HG02884 (cell line): ENCODE measurements at regions not wholly inside any gene's neighbourhood (a gene's known extent, or its start where the extent isn't known, plus 50 kb on each side); places are given as distances from the start of the nearest gene placed in this dataset.
"Not testable (repeated sequence)": the region's sequence is repeated elsewhere in the genome, so short reads cannot be mapped to it uniquely, and the experiment has no call there.

Source experiments
- ATAC-seq: cut with Tn5 transposase; IDR thresholded peaks from one replicate; pipeline ENCODE4 v1.9.1; 2021; ENCODE audit warnings: mild to moderate bottlenecking, moderate library complexity; ENCODE audit not compliant: unreplicated experiment

- no peak for ATAC-seq
Measured at GRCh38 chr12:75631831-75632230, 120.4 kb upstream of the KRR1 start.

GRCh38 chr12:75630091-75630490, 118.7 kb upstream of the KRR1 start:
- no peak for ATAC-seq

- ATAC-seq: no peak
Measured at GRCh38 chr12:75628916-75629315, 117.5 kb upstream of the KRR1 start.

DNA sequence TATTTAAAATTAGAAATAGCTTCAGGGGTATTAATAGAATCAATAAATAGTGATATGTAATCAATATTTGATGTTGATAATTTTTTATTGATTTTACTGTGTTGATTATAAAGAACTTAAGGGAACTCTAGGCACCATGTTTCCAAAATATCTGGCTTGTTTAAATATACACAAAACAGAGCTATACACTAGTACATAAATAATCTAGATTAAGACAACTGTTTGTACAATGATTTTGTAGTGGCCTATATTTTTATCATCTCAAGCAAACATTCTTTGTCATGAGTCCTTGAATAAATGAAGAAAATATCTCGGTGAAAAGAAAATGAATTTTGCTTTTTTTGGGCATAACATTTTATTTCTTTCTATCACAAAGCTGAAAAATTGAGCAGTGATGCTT, 117.1 kb upstream of the KRR1 start:
- no peak for ATAC-seq

GRCh38 chr12:75623631-75624154, 112.3 kb upstream of the KRR1 start:
- no peak for ATAC-seq

DNA sequence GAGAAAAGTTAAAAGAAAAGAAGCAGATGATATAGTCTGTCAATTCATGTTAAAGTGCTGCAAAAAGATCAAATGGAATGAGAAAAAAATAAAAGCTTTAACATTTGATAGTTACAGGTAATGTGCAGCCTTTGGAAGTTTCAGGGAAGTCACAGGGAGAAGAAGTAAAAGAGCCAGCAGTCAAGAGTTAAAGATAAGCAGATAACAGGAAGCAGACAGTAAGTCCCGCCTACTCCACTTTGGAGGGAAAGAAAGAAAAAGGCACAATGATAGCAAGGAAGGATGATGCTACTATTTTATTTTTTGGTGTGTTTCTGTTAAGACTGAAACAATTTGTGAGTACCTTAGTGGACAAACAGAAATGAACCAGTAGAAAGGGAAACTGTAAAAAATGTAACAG, 111.1 kb upstream of the KRR1 start:
- ATAC-seq: no peak

- not testable (repeated sequence) for ATAC-seq
Measured at GRCh38 chr12:75614396-75614795, 103.0 kb upstream of the KRR1 start.

DNA sequence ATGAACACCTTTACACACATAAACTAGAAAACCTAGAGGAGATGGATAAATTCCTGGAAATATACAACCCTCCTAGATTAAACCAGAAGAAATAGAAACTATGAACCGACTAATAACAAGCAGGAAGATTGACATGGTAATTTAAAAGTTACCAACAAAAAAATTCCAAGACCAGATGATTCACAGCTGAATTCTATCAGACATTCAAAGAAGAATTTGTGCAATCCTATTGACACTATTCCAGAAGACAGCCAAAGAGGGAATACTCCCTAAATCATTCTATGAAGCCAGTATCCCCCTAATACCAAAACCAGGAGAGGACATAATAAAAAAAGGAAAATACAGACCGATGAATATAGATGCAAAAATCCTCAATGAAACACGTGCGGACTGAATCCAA, 102.6 kb upstream of the KRR1 start:
- ATAC-seq: no peak

DNA sequence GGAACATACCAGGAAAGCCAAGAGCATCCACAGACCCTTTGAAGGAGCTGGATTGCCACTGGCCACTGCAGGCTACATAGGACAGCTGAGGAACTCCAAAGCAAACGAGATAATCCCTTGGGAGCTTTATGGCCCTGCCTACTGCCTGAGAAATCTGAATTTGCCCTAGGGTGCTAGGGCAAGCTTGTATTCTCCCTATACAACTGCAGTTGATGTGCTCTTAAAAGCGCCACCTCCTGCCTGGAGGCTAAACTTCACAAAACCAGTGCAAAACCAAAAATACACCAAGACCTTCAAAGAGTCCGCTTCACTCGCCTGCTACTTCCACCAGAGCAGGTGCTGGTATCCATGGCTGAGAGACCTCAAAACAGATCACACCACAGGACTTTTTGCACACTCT, 99.6 kb upstream of the KRR1 start:
- ATAC-seq: no peak

- ATAC-seq: no peak
Measured at GRCh38 chr12:75606956-75607355, 95.5 kb upstream of the KRR1 start.

GRCh38 chr12:75606151-75606550, 94.7 kb upstream of the KRR1 start:
- ATAC-seq: no peak

- ATAC-seq: no peak
Measured at GRCh38 chr12:75603475-75603874, 92.1 kb upstream of the KRR1 start.

DNA sequence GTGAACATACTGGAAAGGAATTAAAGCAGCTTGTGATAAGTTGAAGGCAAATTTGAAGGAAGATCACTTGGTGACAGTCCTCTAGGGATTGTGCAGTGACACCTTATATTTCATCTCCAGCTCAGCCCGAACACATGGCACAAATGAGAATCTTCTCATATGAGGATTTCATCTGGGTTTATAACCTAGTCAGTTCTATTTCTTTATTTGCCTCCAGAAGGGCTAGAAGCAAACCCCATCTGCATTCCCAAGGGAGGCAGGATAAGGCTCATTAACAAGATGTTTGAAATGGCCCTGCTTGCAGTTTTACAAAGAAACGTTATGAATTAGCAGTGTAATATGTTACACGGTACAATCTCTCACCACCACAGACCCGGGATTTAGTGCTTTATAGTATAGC, 90.7 kb upstream of the KRR1 start:
- ATAC-seq: no peak

GRCh38 chr12:75600146-75600545, 88.7 kb upstream of the KRR1 start:
- ATAC-seq: no peak

GRCh38 chr12:75599061-75599460, 87.7 kb upstream of the KRR1 start:
- no peak for ATAC-seq

DNA sequence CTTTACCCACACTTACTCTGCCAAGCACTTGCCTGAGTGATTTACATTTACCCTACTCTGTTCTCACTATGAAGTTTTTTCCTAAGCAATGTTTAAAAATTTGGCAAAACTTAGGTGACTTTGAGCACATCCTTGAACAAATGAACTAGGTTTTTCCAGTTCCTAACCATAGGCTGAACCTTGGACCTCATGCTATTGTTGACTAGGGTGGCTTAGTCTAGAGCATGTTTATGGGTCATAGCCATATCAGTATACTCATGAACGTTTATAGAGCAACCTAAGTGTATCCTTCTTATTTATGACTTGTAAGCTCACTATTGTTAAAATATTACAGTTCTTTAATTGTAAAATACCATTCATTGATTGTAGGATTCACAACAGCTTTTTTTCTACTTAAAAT, 85.0 kb upstream of the KRR1 start:
- no peak for ATAC-seq

- ATAC-seq: no peak
Measured at GRCh38 chr12:75592638-75593335, 81.4 kb upstream of the KRR1 start.

DNA sequence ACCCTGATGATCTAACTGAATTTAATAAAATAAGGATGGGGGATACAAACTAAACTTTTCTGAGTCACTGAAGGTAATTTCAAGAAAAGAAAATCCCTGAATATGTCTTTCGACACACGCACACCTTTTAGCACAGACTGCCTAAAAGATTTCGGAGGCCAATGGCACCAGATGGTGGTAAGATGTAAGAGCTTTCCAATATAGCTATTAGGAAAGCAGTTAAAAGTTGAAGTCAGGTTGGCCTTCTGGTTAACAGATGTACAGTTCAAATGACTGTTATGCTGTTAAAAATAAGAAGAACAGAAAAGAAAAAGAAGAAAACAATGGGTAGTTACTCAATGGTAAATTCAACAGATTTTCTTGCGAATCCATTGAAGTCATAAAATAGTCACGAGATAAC, 80.7 kb upstream of the KRR1 start:
- ATAC-seq: no peak

GRCh38 chr12:75591628-75592027, 80.2 kb upstream of the KRR1 start:
- no peak for ATAC-seq

DNA sequence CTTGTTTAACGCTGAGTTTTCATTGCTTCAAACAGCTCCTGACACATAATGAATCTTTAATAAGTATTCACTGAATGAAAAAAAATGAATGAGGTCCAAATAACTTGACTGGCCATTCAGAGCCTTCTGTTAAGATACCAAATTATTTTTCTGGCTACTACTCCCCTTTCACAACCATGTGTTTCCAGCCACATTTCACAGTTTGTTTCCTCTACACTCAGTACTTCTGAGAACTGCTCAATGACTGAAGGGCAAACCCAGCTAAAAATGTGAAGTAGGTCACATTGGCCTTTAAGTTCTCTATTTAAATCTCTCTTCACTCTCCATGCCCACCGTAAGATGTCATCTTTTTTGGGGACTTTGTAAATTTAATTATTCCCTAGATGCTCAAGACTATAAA, 78.4 kb upstream of the KRR1 start:
- ATAC-seq: no peak

DNA sequence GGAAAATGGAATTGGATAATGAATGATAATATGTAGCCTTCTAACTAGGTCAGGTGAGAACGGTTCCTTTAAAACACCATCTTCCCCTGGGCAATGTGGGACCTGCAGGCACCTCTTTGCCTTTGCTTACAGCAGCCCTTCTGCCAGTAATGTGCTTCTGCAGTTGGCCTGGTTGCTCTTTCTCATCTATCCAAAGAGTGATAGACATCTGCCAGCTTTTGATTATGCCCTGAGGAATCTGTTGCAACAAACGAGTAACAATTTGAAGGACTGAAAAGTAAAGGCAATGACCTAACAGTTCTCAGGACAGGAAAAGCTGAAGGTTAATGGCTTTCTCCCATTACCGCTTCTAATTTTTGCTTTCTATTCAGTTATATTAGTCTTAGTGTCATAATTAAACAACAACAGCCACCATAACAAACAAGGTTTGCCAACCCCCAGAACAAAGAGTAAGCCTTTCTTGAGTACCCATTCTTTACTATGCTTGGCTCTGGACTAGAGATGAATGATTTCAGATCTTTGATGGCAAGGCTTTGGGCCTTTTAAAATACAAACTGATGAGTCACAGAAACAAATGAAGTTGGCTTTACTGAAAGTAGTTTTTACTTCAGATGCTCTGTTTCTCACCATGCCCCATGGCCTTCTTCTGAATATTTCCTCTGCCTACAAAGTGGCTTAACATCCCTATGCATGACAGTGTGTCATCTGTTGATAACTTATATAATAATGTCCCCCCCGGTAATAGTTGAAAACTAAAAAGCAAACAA, 76.1 kb upstream of the KRR1 start:
- ATAC-seq: no peak

DNA sequence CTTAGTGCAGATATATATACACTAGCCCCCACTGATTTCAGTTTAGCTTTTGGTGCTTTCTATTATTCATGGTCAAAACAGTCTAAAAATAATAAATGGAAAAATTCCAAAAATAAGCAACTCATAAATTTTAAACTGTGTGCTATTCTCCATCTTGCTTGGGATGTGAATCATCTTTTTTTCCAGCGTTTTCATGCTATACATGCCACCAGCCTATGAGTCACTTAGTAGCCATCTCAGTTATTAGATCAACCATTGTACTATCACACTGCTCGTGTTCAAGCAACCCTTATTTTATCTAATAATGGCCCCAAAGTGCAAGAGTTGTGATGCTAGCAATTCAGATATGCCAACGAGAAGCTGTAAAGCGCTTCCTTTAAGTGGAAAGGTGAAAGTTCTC, 73.9 kb upstream of the KRR1 start:
- ATAC-seq: no peak
